H1 (cell line): ENCODE measurements at regions not wholly inside any gene's neighbourhood (a gene's known extent, or its start where the extent isn't known, plus 50 kb on each side); places are given as distances from the start of the nearest gene placed in this dataset.
A peak's percentile ranks its signal among the peaks of the same experiment; 100 is the strongest.

Experiments
- CTCF ChIA-PET: fragments of 300-600 bp; sonication (Branson Sonifier 250); formaldehyde crosslinking; loops from one replicate; lab custom pipeline; 2021; ENCODE audit not compliant: partially characterized antibody; lab: Charles Lee
- POLR2A ChIA-PET: fragments of 300-600 bp; sonication (Branson Sonifier 250); formaldehyde crosslinking; loops from one replicate; lab custom pipeline; 2021; ENCODE audit warnings: inconsistent platforms; ENCODE audit not compliant: partially characterized antibody; lab: Charles Lee
- DNase-seq, 2 experiments: peaks; one replicate each; pipeline versions ENCODE4 v3.0.0 to v3.0.0-alpha.2; 2010 to 2022; ENCODE audit warnings: low spot score in 2 of 2, low read depth in 1 of 2, mixed read lengths in 1 of 2
- FAIRE-seq: peaks from 2 replicates; lab custom pipeline; 2011; peaks lifted over from hg19 to GRCh38; lab: Jason Lieb, UNC
- H2AFZ ChIP-seq: 2 replicates; pipeline ENCODE4 v1.8.1; 2012; ENCODE audit warnings: low read length, inconsistent platforms
- H2AK5ac ChIP-seq: 2 replicates; pipeline ENCODE4 v1.6.1; 2013; ENCODE audit warnings: low read depth, low read length
- H2BK120ac ChIP-seq: replicated peaks from 2 replicates; pipeline ENCODE3; 2013; ENCODE audit warnings: low read depth, low read length, inconsistent platforms
- H2BK12ac ChIP-seq: 2 replicates; pipeline ENCODE4 v1.6.1; 2013; ENCODE audit warnings: low read depth, low read length
- H2BK15ac ChIP-seq: 2 replicates; pipeline ENCODE4 v1.6.1; 2013; ENCODE audit warnings: low read length
- H2BK20ac ChIP-seq: 2 replicates; pipeline ENCODE4 v1.6.1; 2013; ENCODE audit warnings: low read length
- H2BK5ac ChIP-seq: 2 replicates; pipeline ENCODE4 v1.6.1; 2013; ENCODE audit warnings: low read depth, low read length
- H3K14ac ChIP-seq: 2 replicates; pipeline ENCODE4 v1.6.1; 2013; ENCODE audit warnings: inconsistent platforms; ENCODE audit not compliant: insufficient read length
- H3K18ac ChIP-seq: 2 replicates; pipeline ENCODE4 v1.6.1; 2013; ENCODE audit warnings: low read length; ENCODE audit errors: extremely low read depth
- H3K23ac ChIP-seq: 2 replicates; pipeline ENCODE4 v1.6.1; 2013; ENCODE audit warnings: inconsistent platforms; ENCODE audit not compliant: insufficient read length
- H3K23me2 ChIP-seq: 2 replicates; pipeline ENCODE4 v1.6.1; 2013; ENCODE audit warnings: low read depth, low read length
- H3K27ac ChIP-seq: 2 replicates; pipeline ENCODE4 v1.6.1; 2011; ENCODE audit warnings: low read depth, low read length, inconsistent platforms
- H3K27me3 ChIP-seq, 4 experiments: replicated peaks in 1 of 4; 1 replicate in 1 of 4; 2 replicates in 3 of 4; pipeline versions ENCODE4 v1.6.1 to v1.8.1; 2011 to 2013; ENCODE audit warnings: low read length in 3 of 4, mild to moderate bottlenecking in 3 of 4, inconsistent platforms in 2 of 4, mixed read lengths in 2 of 4, moderate library complexity in 1 of 4; ENCODE audit not compliant: control insufficient read depth in 3 of 4, insufficient read depth in 3 of 4; ENCODE audit errors: extremely low read depth in 1 of 4
- H3K36me3 ChIP-seq, 4 experiments: 2 replicates each; pipeline versions ENCODE4 v1.6.1 to v1.8.1; 2011 to 2013; ENCODE audit warnings: mild to moderate bottlenecking in 4 of 4, low read length in 3 of 4, moderate library complexity in 2 of 4, control low read depth in 1 of 4, inconsistent platforms in 1 of 4; ENCODE audit not compliant: insufficient read depth in 4 of 4, control insufficient read depth in 2 of 4
- H3K4ac ChIP-seq: replicated peaks from 2 replicates; pipeline ENCODE3; 2013; ENCODE audit warnings: low read length, low read depth, mixed read lengths, inconsistent platforms; ENCODE audit not compliant: insufficient read length
- H3K4me1 ChIP-seq, 4 experiments: replicated peaks in 1 of 4; 1 replicate in 1 of 4; 2 replicates in 3 of 4; pipeline versions ENCODE4 v1.6.1 to v1.8.1; 2011 to 2013; ENCODE audit warnings: low read length in 3 of 4, inconsistent platforms in 2 of 4, mixed read lengths in 1 of 4; ENCODE audit not compliant: insufficient read depth in 4 of 4, control insufficient read depth in 3 of 4
- H3K4me2 ChIP-seq, 2 experiments: 2 replicates each; pipeline versions ENCODE4 v1.6.1 to v1.8.1; 2011 to 2013; ENCODE audit warnings: low read depth in 2 of 2, low read length in 2 of 2, control low read depth in 1 of 2, inconsistent platforms in 1 of 2, mild to moderate bottlenecking in 1 of 2; ENCODE audit not compliant: insufficient read depth in 1 of 2
- H3K4me3 ChIP-seq, 4 experiments: fragments of 200-600, 300-600 bp in 1 of 4; sonication (generic), shearing (Covaris generic), sonication (Bioruptor Twin) in 1 of 4; 2 replicates each; pipeline versions ENCODE4 v1.5.1 to v1.8.1; 2011 to 2016; ENCODE audit warnings: low read length in 4 of 4, low read depth in 3 of 4, control low read depth in 2 of 4, inconsistent platforms in 2 of 4, mild to moderate bottlenecking in 2 of 4, mixed read lengths in 1 of 4, moderate library complexity in 1 of 4; ENCODE audit not compliant: insufficient read depth in 2 of 4; ENCODE audit errors: extremely low read depth in 1 of 4
- H3K56ac ChIP-seq: replicated peaks from 2 replicates; pipeline ENCODE3; 2013; ENCODE audit warnings: low read depth, mild to moderate bottlenecking, mixed read lengths, low read length, inconsistent platforms; ENCODE audit not compliant: insufficient read length
- H3K79me1 ChIP-seq: 2 replicates; pipeline ENCODE4 v1.6.1; 2013; ENCODE audit warnings: low read depth, low read length, control low read depth
- H3K79me2 ChIP-seq, 2 experiments: 2 replicates each; pipeline versions ENCODE4 v1.6.1 to v1.8.1; 2012 to 2013; ENCODE audit warnings: low read length in 2 of 2, mild to moderate bottlenecking in 2 of 2, inconsistent platforms in 1 of 2; ENCODE audit not compliant: insufficient read depth in 2 of 2, control insufficient read depth in 1 of 2
- H3K9ac ChIP-seq, 4 experiments: replicated peaks in 1 of 4; 1 replicate in 1 of 4; 2 replicates in 3 of 4; pipeline versions ENCODE4 v1.6.1 to v1.8.1; 2011 to 2013; ENCODE audit warnings: low read depth in 3 of 4, low read length in 3 of 4, control low read depth in 2 of 4, mild to moderate bottlenecking in 2 of 4, moderate library complexity in 2 of 4, inconsistent platforms in 1 of 4; ENCODE audit errors: extremely low read depth in 1 of 4
- H3K9me3 ChIP-seq, 2 experiments: 2 replicates each; pipeline versions ENCODE4 v1.6.1 to v1.8.1; 2012 to 2013; ENCODE audit warnings: mild to moderate bottlenecking in 2 of 2, moderate library complexity in 2 of 2, control low read depth in 1 of 2, inconsistent platforms in 1 of 2, low read depth in 1 of 2, low read length in 1 of 2, mixed read lengths in 1 of 2; ENCODE audit not compliant: insufficient read depth in 2 of 2
- H4K20me1 ChIP-seq, 2 experiments: replicated peaks in 1 of 2; 2 replicates each; pipeline versions ENCODE3 to v1.8.1; 2011 to 2013; ENCODE audit warnings: inconsistent platforms in 2 of 2, low read length in 2 of 2, mild to moderate bottlenecking in 1 of 2; ENCODE audit not compliant: insufficient read depth in 2 of 2, control insufficient read depth in 1 of 2
- H4K5ac ChIP-seq: 2 replicates; pipeline ENCODE4 v1.6.1; 2013; ENCODE audit warnings: low read length, low read depth, mixed read lengths, inconsistent platforms; ENCODE audit not compliant: insufficient read length
- H4K8ac ChIP-seq: 2 replicates; pipeline ENCODE4 v1.8.0; 2013; ENCODE audit warnings: mild to moderate bottlenecking, moderate library complexity, low read length, inconsistent platforms; ENCODE audit not compliant: insufficient read depth; ENCODE audit errors: extremely low read depth
- H4K91ac ChIP-seq: replicated peaks from 2 replicates; pipeline ENCODE3; 2013; ENCODE audit warnings: low read length, mixed read lengths, inconsistent platforms; ENCODE audit not compliant: insufficient read length
- BCL11A ChIP-seq, 2 experiments: IDR thresholded peaks; one replicate each; pipeline ENCODE4 v1.6.1; 2011; ENCODE audit warnings: low read depth in 2 of 2, low read length in 2 of 2, mild to moderate bottlenecking in 2 of 2
- PHF8 ChIP-seq: fragments of 200-600 bp; sonication (generic); conservative IDR thresholded peaks from 2 replicates; pipeline ENCODE4 v1.7.1; 2012; ENCODE audit warnings: low read depth, mild to moderate bottlenecking, inconsistent platforms, low read length, moderate library complexity
- TAF7 ChIP-seq: optimal IDR thresholded peaks from 2 replicates; pipeline ENCODE3; 2011; ENCODE audit warnings: low read depth, mild to moderate bottlenecking, inconsistent platforms, low read length, moderate library complexity, borderline replicate concordance
- YY1 ChIP-seq: IDR thresholded peaks from 2 replicates; pipeline ENCODE4 v1.6.1; 2011; ENCODE audit warnings: low read depth, mild to moderate bottlenecking, low read length
- WGBS, 2 experiments: shearing (Covaris generic) in 1 of 2; methylation state at CpG; one replicate each; pipeline versions ENCODE4 v1.1.6 to v1.1.7; 2013 to 2015; ENCODE audit warnings: low lambda C conversion rate in 2 of 2, mixed read lengths in 2 of 2, inconsistent platforms in 1 of 2, low coverage in 1 of 2, missing lambda C conversion rate in 1 of 2; ENCODE audit not compliant: insufficient replicate concordance in 2 of 2, insufficient coverage in 1 of 2, insufficient read length in 1 of 2; ENCODE audit errors: extremely low coverage in 1 of 2, missing lambda C conversion rate in 1 of 2; 5-methylcytosine and 5-hydroxymethylcytosine counted together

- Histone ChIP-seq H2BK5ac (no peak overlapping the region; the same call in 1 of the 2 replicates), H3K79me1 (no peaks in the 10 kb centered on the region), H2BK120ac (no peak overlapping the region), H4K5ac (no peak overlapping the region), H3K27ac (no peak overlapping the region), H3K79me2 (no peaks in the 10 kb centered on the region), H3K9me3 (no peaks in the 10 kb centered on the region; a peak in 1 of 4 replicates), H4K20me1 (no peaks in the 10 kb centered on the region), H3K27me3 (no peaks in the 10 kb centered on the region; a peak in 1 of 7 replicates), H2AK5ac (no peak overlapping the region), H3K4ac (no peak overlapping the region), H3K9ac (no peak overlapping the region), H2BK12ac (no peak overlapping the region; the same call in 1 of the 2 replicates), H3K14ac (no peak overlapping the region), H3K23ac (no peak overlapping the region), H2BK20ac (no peak overlapping the region), H3K36me3 (no peaks in the 10 kb centered on the region), H3K4me3 (no peak overlapping the region), H3K23me2 (no peaks in the 10 kb centered on the region), H2AFZ (no peak overlapping the region), H4K8ac (no peak overlapping the region), H3K18ac (no peak overlapping the region), H3K4me2 (0 out of 4 replicates have a peak overlapping the region, but pooled peaks of 1 of the 2 experiments have one; percentile 31), H3K56ac (no peak overlapping the region), H2BK15ac (no peak overlapping the region), H4K91ac (no peak overlapping the region), H3K4me1 (peaks cover 9 to 45% (median 32%) of the 10 kb centered on the region in 4 experiments)
- TF ChIP-seq YY1 (no peak), TAF7 (no peak), BCL11A (IDR thresholded peaks at IDR 0.05; ENCODE audit: low read depth in 2 of 2, low read length in 2 of 2) (no peak), PHF8 (no peak)
- POLR2A ChIA-PET = interaction anchor here (1.7 kb wide), 1 partner anchor 10 kb away, joined by 3 read pairs; no protein-coding TSS in a partner anchor
- DNase-seq (no peak), FAIRE-seq (no peak)
- CTCF ChIA-PET = interaction anchor here (1.1 to 11.8 kb wide), 9 partner anchors 10 to 298 kb away, joined by 3 to 69 read pairs (median 5); partner anchors contain the start of gene PCDH8
- 65% methylated on average over 4 of the region's 4 CpGs; no CpG with 5 or more reads in 1 of the 2 experiments for WGBS, 2 experiments
These were observed 54.9 kb upstream of the PCDH8 start for GRCh38 chr13:52903320-52903719.
